ENCODE measurements at regions not wholly inside any gene's neighbourhood (a gene's known extent, or its start where the extent isn't known, plus 50 kb on each side); places are given as distances from the start of the nearest gene placed in this dataset.
"Not testable (repeated sequence)": the region's sequence is repeated elsewhere in the genome, so short reads cannot be mapped to it uniquely, and the experiment has no call there.

GRCh38 chr14:66008631-66009030 lies 477.5 kb upstream of the CCDC196 start:
- H3K27ac ChIP-seq, result no peak overlapping the region
- no peak for TF ChIP-seq CTCF (conservative IDR thresholded peaks at IDR 0.05)
- TF ChIP-seq ZFX (IDR thresholded peaks at IDR 0.05), result no peak

- TF ChIP-seq CTCF (conservative IDR thresholded peaks at IDR 0.05), result no peak
- no peak for TF ChIP-seq ZFX (IDR thresholded peaks at IDR 0.05)
- H3K27ac ChIP-seq, result no peak overlapping the region
These were observed 477.1 kb upstream of the CCDC196 start for GRCh38 chr14:66009089-66009488.

DNA sequence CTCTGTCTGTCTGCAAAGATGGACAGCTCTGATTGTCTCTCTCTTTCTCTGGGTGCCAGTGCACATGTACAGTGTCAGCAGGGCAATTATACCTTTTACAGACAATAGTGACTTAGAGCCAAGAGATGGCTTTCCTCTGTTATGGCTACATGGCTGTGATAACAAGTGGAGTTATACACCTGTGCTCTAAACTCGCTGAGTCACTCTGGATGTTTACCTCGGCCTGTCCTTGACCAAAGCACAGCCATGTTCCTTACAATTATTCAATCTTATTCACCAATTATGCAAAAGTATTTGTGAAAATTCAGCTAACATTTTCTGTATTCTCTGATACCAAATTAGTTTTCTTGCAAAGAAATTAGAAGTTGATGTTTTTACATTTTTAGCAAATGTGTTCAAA lies 475.5 kb upstream of the CCDC196 start:
- TF ChIP-seq CTCF (conservative IDR thresholded peaks at IDR 0.05) (no peak), ZFX (IDR thresholded peaks at IDR 0.05) (no peak)
- no peak overlapping the region for H3K27ac ChIP-seq

DNA sequence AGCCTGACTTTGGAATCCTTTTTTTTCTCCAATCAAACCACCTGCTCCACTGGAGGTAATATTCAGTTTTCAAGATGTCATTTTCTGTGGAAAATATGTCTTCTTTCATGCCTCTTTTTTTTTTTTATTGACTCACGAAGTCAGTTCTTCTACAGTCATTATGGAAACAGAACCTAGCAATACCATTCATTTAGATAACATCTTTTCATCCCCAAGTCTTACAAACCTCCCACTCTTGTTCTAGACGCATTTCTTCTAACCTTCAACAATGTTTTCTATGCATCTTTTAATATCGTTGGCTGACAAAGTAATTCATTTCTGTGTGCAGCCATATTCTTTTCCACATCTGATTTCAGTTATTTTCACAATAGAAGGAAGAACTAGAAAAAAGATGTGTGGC lies 474.3 kb upstream of the CCDC196 start:
- no peak overlapping the region for H3K27ac ChIP-seq
- TF ChIP-seq CTCF (conservative IDR thresholded peaks at IDR 0.05) (no peak), ZFX (IDR thresholded peaks at IDR 0.05) (no peak)

- H3K27ac ChIP-seq, result not testable (repeated sequence)
These were observed 472.6 kb upstream of the CCDC196 start for GRCh38 chr14:66013607-66014006.

DNA sequence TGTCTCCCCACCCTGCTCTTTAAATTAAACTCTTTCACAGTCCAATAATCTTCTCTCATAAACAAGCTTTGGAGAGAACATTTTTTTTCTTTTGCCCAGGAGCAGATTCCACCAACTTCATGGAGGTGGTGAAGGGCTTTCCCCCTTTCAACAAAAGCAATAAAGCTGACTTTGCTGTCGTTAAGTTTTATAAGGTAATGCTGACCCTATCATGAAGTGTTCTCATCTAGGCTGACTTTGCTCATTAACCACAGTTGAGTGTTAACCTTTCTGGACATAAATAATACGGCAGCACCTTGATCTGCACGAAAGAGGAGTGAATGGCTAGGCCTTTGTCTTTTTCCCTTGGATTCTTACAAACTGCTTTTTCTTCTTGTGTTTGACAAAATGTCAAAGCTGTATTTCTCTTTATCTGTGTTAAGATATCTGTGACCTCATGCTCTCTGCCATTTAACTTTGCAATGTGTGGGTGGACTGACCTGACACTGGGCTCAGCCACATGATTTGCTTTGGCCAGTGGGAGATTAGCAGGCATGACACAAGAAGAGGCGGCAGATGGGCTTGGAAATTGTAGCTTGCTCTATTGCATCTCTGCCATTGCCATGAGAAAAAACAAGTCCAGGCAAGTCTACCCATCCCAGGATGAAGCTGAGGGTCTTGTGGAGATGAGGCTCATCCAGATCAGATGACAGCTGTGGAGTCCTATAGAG lies 470.9 kb upstream of the CCDC196 start:
- TF ChIP-seq ZFX (IDR thresholded peaks at IDR 0.05), result no peak
- TF ChIP-seq CTCF (conservative IDR thresholded peaks at IDR 0.05), result no peak
- H3K27ac ChIP-seq, result no peak overlapping the region

- TF ChIP-seq ZFX (IDR thresholded peaks at IDR 0.05) (no peak), CTCF (conservative IDR thresholded peaks at IDR 0.05) (no peak)
- H3K27ac ChIP-seq, result no peak overlapping the region
These were observed 468.2 kb upstream of the CCDC196 start for GRCh38 chr14:66017927-66018326.

- TF ChIP-seq CTCF (conservative IDR thresholded peaks at IDR 0.05) (no peak), ZFX (IDR thresholded peaks at IDR 0.05) (no peak)
These were observed 463.6 kb upstream of the CCDC196 start for GRCh38 chr14:66022526-66022925.

More at GRCh38 chr14:66022526-66022925, 463.6 kb upstream of the CCDC196 start:
- H3K27ac ChIP-seq, result no peak overlapping the region
